SKM-1 (cell line): ENCODE measurements at regions not wholly inside any gene's neighbourhood (a gene's known extent, or its start where the extent isn't known, plus 50 kb on each side); places are given as distances from the start of the nearest gene placed in this dataset.
A peak's percentile ranks its signal among the peaks of the same experiment; 100 is the strongest.

ENCODE experiments used
- DNase-seq: peaks from one replicate; lab custom pipeline; 2025; ENCODE audit not compliant: unreplicated experiment; lab: John Stamatoyannopoulos, UW

DNA sequence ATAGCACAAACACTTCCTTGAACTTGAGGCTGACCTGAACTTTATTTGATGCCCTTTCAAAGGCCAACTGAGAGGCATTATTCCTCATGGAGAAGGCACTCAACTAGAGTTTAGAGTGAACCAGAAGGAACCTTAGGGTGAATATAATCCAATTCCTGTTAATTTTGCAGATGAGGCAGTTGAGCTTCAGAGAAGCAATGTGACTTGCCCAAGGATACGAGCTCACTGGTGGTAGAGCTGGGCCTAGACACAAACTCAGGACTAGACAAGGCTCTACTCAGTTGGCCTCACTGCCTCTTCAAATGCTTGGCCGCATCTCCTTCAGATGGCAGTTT, 172.7 kb upstream of the ADAMTS9 start:
- no peak for DNase-seq

DNA sequence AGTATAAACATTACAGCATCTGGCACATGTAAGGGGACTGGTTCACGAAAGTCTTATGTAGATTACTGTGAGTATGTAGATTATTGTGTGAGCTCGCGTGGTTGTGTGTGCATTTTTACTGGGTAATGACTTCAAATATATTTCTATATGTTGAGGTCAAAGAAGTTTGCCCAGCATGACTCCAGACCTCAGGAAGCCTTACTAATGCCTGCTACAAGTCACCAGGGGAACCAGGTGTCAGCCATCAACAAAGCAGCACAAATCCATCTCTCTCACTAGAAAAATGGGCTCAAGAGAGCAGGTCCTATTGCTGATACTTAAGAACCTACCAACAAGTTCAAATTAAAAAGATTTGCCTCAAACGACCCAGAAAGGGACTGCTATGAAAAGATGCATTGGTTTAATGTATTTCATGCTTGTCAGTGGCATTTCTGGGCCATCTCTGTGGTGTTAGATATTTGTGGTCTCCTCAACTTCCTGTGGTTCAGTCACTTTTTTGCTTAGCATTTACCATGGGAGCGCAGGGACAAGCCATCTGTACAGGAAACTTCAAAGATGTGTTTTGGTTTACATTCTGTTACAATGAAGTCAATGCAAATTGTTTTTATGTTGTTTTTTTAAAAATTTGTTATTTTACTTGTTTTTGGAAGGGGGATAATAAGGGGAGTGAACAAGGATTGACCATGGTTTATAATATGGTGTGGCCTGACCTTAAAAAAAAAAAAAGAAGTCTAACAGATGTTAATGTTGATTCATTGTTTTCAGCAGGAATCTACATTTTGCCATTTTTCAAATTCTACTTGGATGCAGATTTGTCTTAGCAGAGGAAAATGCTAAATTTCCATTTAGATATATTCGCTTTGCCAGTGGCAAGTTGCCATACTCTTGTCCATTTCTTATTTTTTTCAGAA, 172.1 kb upstream of the ADAMTS9 start:
- peak; percentile 6 for DNase-seq

DNA sequence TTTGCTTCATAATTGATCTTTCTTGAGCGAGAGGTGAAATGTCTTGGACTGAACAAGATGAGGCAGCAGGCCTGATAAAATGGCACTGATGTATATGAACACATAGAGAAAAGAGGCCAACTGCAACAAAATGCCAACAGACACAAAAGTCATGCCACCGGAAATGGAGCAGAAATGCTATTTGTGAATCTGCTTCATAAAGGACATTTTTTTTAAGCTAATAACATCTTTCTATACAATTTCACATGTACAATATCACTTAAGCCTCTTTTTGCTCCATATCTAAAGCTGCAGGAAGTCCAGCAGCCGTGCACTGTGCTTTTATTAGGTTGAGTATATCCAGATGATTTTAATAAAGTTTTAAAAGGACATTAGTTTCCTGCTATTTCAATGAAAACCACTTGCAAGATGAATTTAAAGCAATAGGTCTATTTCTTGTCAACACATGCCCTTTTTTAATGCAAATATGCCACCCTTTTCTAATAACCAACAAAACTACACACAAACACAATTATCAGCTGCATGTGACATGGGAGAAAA, 169.2 kb upstream of the ADAMTS9 start:
- no peak for DNase-seq

DNA sequence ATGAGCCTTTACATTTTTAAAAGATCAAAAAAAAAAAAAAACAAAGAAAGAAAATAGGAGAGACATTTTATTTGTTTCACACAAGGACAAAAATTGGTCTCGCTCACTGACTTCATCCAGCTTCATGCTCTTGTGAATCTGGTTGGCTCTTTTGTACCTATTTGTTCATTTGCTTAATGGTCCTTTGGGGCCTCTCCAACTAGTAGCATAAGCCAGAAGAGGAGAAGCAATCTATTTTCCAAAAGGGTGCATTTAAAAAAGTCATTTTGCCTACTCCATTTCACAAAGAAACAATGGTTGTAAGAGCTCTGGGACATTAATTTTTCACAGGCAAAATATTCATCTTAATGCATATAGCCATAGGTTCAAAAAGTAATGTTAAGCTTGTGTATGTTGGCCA, 168.3 kb upstream of the ADAMTS9 start:
- no peak for DNase-seq

DNA sequence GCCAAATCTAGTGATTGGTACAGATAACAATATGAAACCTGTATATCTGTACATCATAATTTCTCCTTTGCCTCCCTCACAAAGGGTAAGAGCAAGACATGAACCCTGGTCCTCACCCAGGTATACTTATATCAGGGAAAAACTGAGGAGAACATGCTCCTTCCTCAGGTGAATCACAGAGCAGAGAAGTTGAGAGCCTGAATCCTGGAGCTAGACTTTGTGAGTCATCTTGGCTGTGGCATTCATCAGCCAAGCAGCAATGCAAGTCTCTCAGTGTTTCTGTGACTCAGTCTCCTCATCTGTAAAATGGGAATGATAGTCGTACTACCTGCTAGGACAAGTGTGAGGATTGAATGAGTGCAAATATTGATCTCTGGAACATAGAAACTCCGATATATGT, 165.7 kb upstream of the ADAMTS9 start:
- no peak for DNase-seq

DNA sequence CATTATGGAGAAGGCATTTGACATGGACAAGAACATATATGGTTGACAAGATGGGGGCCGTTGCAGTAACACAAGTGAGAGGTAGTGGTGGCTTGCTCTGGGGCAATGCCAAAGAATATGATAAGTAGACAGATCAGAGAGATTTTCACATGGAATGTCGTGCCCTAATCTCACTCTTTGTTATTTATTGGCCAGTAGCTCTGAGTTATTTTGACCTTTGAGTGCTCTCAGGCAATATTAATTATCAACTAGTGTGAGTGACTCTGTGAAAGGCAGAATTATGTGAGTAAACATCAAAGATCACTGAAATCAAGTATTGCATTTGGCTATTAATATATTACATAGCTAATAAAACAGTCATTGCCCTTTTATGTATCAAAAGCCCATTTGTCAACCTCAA, 164.9 kb upstream of the ADAMTS9 start:
- no peak for DNase-seq

DNA sequence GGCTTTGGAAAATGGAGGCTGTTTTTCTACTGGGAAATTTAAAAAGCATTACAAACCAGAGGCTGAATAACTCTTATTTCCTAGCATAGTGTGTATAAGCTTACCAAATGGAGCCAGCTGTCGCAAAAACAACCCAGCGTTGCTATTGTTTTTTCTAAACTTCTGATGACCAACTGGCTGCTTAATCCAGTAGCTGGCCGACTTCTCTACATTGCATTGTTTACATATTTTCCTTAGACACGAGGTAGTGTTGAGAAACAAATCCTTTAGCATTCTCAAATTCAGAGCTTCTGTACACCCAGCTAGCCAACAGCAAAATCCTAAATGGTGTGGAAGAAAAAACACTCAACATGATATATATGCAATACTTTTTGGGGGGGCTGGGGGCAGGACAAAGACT, 161.0 kb upstream of the ADAMTS9 start:
- DNase-seq = no peak

DNA sequence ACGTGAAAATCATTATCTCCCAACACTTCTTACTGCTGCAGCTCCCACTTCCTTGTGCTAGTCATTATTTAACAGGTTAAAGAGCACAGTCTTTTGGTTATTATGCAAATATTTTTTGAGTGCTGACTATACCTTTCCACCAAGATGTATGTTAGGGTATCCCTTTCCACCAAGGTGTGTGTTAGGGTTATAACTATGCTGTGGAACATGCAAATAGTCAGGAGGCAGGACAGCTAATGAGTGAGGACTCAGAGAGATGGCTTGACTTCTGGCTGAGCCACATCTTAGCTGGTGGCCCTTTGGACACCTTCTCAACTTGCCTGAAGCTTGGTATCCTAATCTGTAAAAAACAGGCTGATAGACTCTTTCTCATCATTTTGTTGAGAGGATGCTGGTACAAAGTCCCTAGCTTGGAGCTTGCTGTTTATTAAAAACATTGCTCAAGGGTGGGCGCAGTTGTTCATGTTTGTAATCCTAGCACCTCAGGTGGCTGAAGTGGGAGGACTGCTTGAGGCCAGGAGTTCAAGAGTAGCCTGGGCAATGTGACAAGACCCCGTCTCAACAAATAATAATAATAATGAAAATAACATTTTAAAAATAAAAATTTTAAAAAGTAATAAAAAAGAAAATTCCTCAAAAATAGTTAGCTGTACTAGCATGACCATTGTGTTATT, 160.5 kb upstream of the ADAMTS9 start:
- no peak for DNase-seq

DNA sequence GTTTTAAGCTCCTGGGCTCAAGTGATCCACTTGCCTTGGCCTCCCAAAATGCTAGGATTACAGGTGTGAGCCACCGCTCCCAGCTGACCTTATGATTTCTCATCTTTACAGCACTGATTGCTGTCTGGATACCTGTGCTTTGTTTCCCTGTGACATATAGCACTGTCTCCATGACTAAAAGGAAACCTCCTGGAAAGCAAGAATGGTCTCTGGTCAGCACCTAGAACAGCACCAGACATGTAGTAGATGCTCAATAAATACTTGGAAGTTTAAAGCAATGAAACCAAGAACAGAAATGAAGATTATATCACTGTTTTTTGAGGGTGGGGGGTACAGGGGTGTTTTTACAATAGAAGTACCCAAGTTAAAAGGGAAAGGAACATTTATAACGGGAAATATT, 156.8 kb upstream of the ADAMTS9 start:
- no peak for DNase-seq

DNA sequence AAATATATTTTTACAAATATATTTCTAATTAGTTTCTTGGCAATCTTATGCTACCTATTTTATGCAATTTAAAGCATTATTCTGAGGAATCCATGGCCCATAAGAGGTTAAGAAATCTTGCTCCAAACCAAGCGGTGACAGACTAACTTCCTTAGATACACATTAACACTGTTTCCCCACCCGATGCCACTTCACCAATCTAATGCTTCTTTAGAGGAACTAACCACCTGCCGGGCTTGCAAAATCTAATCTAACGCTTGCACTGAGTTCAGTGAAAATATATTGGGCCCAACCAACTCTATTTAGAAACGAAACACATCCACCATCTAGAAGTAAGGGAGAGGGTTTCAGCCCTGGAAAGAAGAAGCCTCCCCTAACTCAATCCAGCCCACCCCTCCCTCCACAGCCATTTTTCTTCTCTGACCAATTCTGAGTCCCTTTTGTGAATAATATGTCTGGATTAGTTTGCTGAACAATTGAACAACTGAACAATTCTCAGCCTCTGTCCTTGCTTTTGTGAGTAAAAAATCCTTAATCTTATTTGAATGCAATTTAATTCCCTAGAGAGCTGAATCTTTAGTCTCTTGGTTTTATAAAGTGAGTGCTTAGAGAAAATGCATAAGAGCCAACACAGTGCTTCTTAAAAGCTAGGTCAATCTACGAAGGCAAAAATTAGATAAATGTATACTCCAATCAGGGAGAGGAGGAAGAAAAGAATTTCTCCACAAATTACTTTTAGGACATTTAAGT, 150.4 kb upstream of the ADAMTS9 start:
- DNase-seq = peak; percentile 86

DNA sequence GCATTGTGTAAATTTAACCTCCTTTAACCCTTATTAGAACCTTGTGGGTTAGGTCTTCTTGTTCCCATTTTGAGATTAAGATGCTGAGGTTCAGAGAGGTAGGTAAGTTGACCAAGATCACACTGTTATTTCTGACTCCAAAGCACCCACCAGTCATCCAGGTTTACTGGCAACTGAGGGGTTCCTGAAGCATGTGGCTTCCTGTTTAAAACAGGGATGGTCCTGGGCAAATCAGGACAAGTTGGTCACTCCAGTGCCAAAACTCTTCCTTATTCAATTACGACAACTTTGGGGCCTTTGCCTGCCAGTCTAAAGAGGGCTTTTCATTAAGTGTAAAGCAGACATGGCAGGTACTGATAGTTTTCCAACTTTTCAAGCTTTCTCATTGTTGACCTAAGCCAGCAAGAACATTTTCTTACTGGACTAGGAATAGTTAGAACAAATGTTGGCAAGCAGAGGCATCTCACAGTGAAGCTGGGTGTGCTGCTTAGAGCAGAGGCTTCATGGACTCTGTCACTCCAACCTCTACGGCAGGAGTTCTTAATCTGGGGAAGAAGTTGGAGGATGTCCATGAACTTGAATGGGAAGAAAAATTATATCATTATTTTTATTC, 149.4 kb upstream of the ADAMTS9 start:
- no peak for DNase-seq

DNA sequence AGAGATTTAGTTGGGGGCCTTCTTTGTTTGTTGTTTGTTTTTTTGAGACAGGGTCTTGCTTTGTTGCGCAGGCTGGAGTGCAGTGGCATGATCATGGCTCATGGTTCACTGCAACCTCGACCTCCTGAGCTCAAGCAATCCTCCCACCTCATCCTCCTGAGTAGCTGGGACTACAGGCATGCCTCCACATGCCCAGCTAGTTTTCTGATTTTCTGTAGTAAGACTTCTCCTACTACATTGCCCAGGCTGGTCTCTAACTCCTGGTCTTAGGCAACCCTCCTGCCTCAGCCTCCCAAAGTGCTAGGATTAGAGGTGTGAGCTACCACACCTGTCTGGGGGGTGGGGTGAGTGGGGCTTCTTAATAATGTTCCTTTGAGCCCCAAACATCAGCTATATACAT, 148.3 kb upstream of the ADAMTS9 start:
- no peak for DNase-seq

DNA sequence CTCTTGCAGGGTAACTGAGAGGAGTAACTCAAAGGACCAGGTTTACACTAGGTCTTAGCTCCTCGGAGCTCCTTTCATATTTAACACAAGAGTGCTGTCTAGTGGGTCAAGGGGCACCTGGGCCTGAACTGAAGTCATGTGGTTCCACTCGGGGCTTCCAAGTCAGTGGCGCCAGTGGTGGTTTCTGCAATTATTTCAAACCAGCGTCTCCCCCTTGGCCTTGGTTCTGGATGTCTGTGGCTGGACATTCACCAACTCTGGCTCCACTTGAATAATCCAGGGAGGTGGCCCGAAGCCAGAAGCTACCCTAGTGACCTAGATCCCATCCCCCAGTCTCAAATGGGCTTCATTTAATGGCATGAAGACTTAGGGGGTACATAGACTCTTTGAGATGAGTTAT, 144.3 kb upstream of the ADAMTS9 start:
- DNase-seq = no peak

DNA sequence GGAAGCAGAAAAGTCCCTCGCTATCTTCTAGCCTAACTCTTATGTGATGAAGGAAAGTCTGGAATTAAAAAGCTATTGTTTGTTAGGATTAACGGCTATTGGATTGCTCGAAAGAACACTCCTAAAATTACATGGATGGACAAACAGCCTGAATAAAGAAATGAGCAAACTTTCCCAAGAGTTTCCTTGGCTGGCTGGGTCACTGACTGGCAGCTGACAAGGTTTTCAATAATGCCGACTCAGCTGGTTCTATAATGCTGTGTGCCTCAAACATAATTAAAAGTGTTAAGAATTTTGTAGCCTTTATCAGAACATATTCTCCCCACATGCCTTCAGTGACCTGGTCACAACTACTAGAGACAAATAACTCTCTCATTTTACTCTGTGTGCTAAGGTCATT, 142.9 kb upstream of the ADAMTS9 start:
- no peak for DNase-seq

DNA sequence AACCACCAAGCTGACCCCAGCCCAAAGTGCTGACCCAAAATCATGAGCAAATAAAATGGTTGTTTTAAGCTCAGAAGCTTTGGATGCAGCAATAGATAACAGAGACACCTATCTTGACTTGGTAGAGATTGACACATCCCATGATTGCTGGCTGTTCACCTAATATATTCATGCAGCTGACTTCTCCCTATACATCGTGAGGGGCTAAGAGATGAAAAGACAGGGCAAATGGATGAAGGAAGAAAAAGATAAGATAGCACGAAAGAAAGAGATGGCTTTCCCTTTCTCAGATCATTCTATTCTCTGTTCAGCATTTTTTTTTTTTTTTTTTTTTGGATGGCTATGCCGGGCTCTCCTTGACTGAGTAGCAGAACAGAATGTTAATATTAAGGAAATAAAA, 141.5 kb upstream of the ADAMTS9 start:
- no peak for DNase-seq

DNA sequence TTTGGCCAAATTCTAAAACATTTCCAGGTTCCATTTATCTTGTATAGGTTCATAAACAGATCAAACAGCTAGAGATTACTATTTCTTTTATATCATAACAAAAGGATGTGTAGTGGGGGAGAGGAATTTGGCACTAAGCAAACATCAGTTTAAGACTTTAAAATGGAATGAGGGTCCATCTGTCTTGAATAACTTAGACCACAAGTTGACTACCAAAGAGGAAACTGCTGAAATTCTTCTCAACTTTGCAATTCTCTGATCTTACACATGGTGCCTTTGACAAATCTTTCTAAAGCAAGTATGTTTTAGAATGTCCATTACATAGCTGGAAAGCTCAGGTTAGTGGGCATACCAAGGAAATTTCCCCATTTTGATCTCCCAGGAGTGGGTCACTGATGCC, 140.5 kb upstream of the ADAMTS9 start:
- no peak for DNase-seq

DNA sequence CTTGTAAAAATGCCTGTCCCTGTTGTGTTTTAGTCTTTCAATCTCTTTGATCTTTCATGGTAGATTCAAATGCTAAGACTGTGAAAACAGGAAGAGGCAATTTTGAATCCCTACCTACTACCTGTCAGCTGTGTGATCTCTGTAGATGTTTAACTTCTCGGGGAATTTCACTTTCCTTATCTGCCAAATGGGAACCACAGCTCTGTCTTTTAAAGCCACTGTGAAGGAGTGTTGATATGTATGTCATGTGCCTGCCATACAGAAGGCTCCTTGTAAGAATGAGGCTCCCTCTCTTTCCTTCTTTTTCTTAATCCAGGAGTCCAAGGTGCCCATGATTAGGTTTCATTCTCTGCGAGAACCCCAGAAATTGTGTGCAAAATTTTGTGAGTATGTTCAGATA, 139.6 kb upstream of the ADAMTS9 start:
- DNase-seq = no peak

DNA sequence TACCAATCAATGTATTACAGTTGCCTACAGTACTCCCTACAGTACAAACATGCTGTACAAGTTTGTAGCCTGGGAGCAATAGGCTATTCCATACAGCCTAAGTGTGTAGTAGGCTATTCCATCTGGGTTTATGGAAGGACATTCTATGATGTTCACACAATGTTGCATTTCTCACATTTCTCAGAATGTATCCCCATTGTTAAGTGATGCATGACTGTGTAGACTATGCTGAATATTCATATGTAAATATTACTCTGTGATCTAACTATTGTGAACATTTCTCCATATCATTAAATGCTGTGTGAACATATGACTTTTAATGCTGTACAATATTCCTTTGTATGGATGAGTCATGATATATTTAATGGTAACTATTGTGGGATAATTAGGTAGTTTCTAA, 139.2 kb upstream of the ADAMTS9 start:
- no peak for DNase-seq

DNA sequence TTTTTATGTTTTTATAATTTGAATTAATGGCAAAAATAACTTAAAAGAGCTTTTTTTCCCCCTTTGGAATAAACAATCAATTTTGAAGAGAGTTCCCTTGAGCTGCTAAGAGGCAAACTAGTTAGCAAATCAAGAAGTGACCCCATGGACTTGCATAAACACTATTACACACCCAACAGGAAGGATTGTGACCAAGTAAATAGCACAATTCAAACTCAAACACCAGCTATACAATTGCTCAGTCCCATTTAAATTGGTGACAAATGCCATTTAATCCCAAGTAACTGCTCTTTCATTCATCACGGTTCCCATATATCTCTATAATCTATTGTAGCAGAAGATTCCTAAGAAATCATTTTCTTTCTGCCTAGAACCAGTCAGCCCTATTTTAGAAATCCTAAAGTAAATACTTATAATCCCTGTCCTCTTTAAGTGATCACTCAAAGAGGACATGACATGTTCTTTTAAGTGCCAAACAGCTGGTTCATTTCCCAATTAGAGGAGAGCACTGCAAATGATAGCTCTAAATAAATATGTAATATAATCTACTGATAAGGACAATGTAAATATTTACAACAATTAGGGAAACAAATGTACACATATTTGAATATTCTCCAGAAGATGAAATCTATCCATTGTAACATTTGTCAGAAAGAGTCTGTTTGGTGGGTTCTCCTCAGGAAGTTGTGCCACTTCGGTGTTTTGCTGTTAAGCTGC, 137.8 kb upstream of the ADAMTS9 start:
- no peak for DNase-seq

DNA sequence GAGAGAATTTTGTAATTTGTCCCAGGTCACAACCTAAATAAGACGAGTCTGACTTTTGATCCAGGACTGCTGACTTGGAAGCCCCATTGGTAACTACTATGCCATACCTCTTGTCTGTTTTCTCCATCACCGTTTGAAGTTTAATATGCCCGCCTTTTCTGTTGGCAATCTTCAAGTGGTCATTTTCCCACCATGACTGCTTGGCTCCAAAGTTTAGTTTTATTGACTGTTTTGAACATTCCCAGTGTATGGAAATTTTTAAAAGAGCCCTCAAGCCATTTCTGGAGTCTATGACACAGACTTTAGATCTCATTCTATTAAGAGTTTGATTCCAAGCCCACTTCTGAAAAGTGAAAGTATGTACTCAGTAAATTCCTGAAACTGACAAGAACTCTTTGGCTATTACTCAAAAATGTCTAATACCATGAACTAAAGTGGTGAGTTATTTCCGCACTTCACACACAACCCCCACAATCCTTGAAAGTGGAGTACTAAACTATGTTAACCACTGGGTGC, 136.7 kb upstream of the ADAMTS9 start:
- DNase-seq = no peak
